Transverse colon (tissue), 4 donors: ENCODE measurements at regions not wholly inside any gene's neighbourhood (a gene's known extent, or its start where the extent isn't known, plus 50 kb on each side); places are given as distances from the start of the nearest gene placed in this dataset.

Experiments used
- EP300 ChIP-seq: sonication (generic); formaldehyde crosslinking; IDR thresholded peaks from one replicate; pipeline ENCODE4 v1.6.1; 2017; ENCODE audit warnings: antibody characterized with exemption, low read depth
- POLR2A ChIP-seq: fragments of 450-650 bp; IDR thresholded peaks from one replicate; pipeline ENCODE4 v1.6.1; 2016; ENCODE audit warnings: antibody characterized with exemption, mild to moderate bottlenecking, moderate library complexity
- POLR2AphosphoS5 ChIP-seq, 3 donors: sonication (generic); formaldehyde crosslinking; IDR thresholded peaks; one replicate each; pipeline ENCODE4 v1.6.1; 2016; ENCODE audit warnings: antibody characterized with exemption in 3 of 3
- TF ChIP-seq, protein P1 (sequence below), 5 experiments: fragments of 200-600 bp in 3 of 5; fragments of 450-650 bp in 2 of 5; sonication (generic) in 3 of 5; IDR thresholded peaks; 1 replicate in 2 of 5; 2 replicates in 3 of 5; pipeline ENCODE4 v1.5.1; 2016 to 2017; ENCODE audit warnings: antibody characterized with exemption in 5 of 5, inconsistent platforms in 3 of 5, mild to moderate bottlenecking in 2 of 5, moderate library complexity in 1 of 5

DNA sequence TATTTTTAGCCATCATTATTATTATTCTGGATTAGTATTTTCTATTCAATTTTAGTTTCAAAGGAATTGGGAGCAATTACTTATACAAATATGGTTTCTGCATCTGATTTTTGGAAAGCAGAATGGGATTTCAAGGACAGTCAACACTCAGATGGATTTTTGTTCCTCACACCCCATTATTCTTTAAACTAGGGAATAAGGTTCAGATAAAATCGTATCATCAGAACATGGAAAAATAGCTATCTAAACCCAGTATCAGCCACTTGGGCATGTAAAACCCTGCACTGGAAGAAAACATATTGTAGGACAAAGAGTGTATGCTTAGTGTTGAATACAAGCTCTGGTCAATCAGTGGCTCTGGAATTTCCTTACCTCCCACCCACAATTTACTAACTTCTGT, 452.5 kb downstream of the ZNF516 start:
- TF ChIP-seq EP300 (no peak), POLR2A (no peak), POLR2AphosphoS5 (IDR thresholded peaks at IDR 0.05) (no peak)
- TF ChIP-seq, protein P1, sequence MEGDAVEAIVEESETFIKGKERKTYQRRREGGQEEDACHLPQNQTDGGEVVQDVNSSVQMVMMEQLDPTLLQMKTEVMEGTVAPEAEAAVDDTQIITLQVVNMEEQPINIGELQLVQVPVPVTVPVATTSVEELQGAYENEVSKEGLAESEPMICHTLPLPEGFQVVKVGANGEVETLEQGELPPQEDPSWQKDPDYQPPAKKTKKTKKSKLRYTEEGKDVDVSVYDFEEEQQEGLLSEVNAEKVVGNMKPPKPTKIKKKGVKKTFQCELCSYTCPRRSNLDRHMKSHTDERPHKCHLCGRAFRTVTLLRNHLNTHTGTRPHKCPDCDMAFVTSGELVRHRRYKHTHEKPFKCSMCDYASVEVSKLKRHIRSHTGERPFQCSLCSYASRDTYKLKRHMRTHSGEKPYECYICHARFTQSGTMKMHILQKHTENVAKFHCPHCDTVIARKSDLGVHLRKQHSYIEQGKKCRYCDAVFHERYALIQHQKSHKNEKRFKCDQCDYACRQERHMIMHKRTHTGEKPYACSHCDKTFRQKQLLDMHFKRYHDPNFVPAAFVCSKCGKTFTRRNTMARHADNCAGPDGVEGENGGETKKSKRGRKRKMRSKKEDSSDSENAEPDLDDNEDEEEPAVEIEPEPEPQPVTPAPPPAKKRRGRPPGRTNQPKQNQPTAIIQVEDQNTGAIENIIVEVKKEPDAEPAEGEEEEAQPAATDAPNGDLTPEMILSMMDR (IDR thresholded peaks at IDR 0.05) = no peak
